ENCODE measurements at regions not wholly inside any gene's neighbourhood (a gene's known extent, or its start where the extent isn't known, plus 50 kb on each side); places are given as distances from the start of the nearest gene placed in this dataset.

- ATAC-seq (replicated peaks) (no peak), DNase-seq (no peak)
- Mint-ChIP-seq H3K4me1 (peaks cover 1 to 9% of the 10 kb centered on the region in 2 donors), H3K9me3 (no peaks in the 10 kb centered on the region), H3K4me3 (no peak overlapping the region), H3K36me3 (no peaks in the 10 kb centered on the region), H3K27ac (no peak overlapping the region), H3K27me3 (peaks cover 43 to 65% of the 10 kb centered on the region in 2 donors)
These were observed 181.4 kb downstream of the MAF start for GRCh38 chr16:79419148-79419547.

GRCh38 chr16:79417601-79418008, 182.9 kb downstream of the MAF start:
- DNase-seq (no peak), ATAC-seq (replicated peaks) (no peak)
- Mint-ChIP-seq H3K4me1 (peaks cover 1 to 9% of the 10 kb centered on the region in 2 donors), H3K9me3 (no peaks in the 10 kb centered on the region), H3K27me3 (peaks cover 45 to 65% of the 10 kb centered on the region in 2 donors), H3K27ac (no peak overlapping the region), H3K36me3 (no peaks in the 10 kb centered on the region), H3K4me3 (no peak overlapping the region)

DNA sequence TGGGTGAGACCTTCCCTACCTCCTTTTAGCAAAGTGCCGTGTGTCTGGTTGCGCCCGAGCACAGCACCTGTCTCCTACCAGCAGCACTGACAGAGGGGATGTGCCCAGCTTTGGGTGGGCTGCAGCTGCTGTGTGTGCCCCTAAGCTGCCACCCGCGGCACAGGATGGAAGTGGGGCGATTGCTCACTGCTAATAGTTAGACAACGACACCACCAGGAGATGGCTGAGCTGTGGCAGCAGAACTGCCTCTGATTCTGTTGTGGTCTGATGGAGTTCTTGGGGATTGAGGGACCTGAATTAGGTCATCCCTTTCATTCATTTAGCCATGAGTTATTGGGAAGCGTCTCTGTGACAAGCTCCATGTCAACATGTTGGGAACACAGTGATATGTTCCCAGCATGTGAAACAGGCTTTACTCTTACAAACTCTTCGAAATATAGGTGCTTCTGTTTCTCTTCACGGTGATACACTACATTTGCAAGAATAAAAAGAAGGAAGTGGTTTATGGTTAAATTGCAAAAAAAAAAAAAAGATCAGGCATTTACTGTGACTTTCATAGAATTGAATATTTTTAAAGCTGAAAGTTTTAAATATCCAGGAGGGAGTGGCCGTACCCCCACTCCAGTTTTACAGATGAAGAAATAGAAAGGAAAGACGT, 184.4 kb downstream of the MAF start:
- no peak for DNase-seq
- Mint-ChIP-seq H3K36me3 (no peaks in the 10 kb centered on the region), H3K4me3 (no peak overlapping the region), H3K27me3 (peaks cover 42 to 59% of the 10 kb centered on the region in 2 donors), H3K4me1 (peaks cover 1 to 9% of the 10 kb centered on the region in 2 donors), H3K9me3 (peaks cover 0 to under 1% of the 10 kb centered on the region in 2 donors), H3K27ac (no peak overlapping the region)
- no peak for ATAC-seq (replicated peaks)

GRCh38 chr16:79412783-79413225, 187.7 kb downstream of the MAF start:
- Mint-ChIP-seq H3K27ac (no peak overlapping the region), H3K36me3 (no peaks in the 10 kb centered on the region), H3K4me1 (peaks cover 1 to 9% of the 10 kb centered on the region in 2 donors), H3K4me3 (no peak overlapping the region), H3K9me3 (peaks cover 6 to 7% of the 10 kb centered on the region in 2 donors), H3K27me3 (peaks cover 28 to 38% of the 10 kb centered on the region in 2 donors)
- no peak for ATAC-seq (replicated peaks)
- DNase-seq = no peak

GRCh38 chr16:79411805-79412204, 188.7 kb downstream of the MAF start:
- H3K27me3 Mint-ChIP-seq = peaks cover 27 to 36% of the 10 kb centered on the region in 2 donors
- no peaks in the 10 kb centered on the region for H3K36me3 Mint-ChIP-seq
- H3K4me3 Mint-ChIP-seq = no peak overlapping the region
- ATAC-seq (replicated peaks) = no peak
- peaks cover 1 to 9% of the 10 kb centered on the region in 2 donors for H3K4me1 Mint-ChIP-seq
- DNase-seq = no peak
- H3K9me3 Mint-ChIP-seq = peaks cover 6 to 7% of the 10 kb centered on the region in 2 donors
- H3K27ac Mint-ChIP-seq = no peak overlapping the region

DNA sequence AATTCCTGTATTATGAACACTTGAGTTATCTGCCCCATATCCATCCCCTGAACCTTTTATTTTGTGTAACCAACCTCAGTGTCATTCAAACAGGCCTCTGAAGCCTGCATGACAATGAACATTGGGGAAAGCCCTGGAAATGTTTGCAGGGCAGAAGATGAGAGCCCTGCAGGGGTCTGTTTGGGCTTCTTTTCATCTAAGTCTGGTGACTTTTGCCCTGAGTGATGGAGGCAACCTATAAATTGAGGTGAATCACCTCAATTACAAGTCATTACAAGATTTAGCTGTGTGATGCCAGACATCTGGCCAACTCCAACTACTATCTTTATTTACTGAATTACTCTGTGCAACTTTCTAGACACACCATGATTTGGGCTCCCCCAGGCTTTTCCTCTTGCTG, 189.2 kb downstream of the MAF start:
- Mint-ChIP-seq H3K27me3 (peaks cover 23 to 32% of the 10 kb centered on the region in 2 donors), H3K9me3 (peaks cover 6 to 7% of the 10 kb centered on the region in 2 donors), H3K4me3 (no peak overlapping the region), H3K4me1 (peaks cover 0 to 5% of the 10 kb centered on the region in 2 donors), H3K36me3 (no peaks in the 10 kb centered on the region), H3K27ac (no peak overlapping the region)
- ATAC-seq (replicated peaks) (no peak), DNase-seq (no peak)

DNA sequence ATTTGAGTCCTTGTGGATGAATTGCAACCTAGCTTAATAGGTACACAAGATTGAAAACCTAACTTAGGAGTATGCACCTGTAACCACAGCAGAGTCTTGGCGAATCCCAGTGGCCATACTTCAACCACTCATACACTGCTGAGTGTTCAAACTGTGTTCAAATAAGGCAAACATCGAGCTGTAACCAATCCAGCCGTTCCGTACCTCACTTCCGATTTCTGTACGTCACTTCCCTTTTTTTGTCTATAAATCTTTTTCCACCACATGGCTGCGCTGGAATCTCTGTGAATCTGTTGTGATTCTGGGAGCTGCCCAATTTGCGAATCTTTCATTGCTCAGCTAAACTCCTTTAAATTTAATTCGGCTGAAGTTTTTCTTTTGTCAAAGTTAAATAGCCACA, 190.6 kb downstream of the MAF start:
- Mint-ChIP-seq H3K4me3 (no peak overlapping the region), H3K27me3 (peaks cover 18 to 21% of the 10 kb centered on the region in 2 donors), H3K36me3 (no peaks in the 10 kb centered on the region), H3K27ac (no peak overlapping the region), H3K9me3 (peaks cover 6 to 7% of the 10 kb centered on the region in 2 donors), H3K4me1 (no peaks in the 10 kb centered on the region)
- ATAC-seq (replicated peaks) = no peak
- no peak for DNase-seq

DNA sequence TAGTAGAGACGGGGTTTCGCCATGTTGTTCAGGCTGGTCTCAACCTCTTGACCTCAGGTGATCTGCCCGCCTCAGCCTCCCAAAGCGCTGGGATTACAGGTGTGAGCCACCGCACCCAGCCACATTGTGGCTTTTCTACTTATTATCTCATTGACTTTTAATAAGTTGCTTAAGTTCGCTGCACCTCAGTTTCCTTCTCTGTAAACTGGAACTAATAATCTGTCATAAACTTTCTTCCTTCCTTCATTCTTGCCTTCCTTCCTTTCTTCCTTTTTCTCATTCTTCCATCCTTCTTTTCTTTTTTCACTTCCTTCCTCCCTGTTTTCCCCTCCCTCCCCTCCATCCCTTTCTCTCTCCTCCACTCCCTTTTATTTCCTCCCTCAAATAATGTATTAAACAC, 192.2 kb downstream of the MAF start:
- peaks cover 6 to 7% of the 10 kb centered on the region in 2 donors for H3K9me3 Mint-ChIP-seq
- H3K27ac Mint-ChIP-seq = no peak overlapping the region
- H3K27me3 Mint-ChIP-seq = peaks cover 17 to 20% of the 10 kb centered on the region in 2 donors
- H3K4me3 Mint-ChIP-seq = no peak overlapping the region
- peaks cover 0 to 3% of the 10 kb centered on the region in 2 donors for H3K4me1 Mint-ChIP-seq
- no peak for ATAC-seq (replicated peaks)
- no peak for DNase-seq
- H3K36me3 Mint-ChIP-seq = no peaks in the 10 kb centered on the region

GRCh38 chr16:79407461-79408135, 192.9 kb downstream of the MAF start:
- ATAC-seq (replicated peaks) = no peak
- Mint-ChIP-seq H3K4me1 (peaks cover 0 to 3% of the 10 kb centered on the region in 2 donors), H3K9me3 (peaks cover 6 to 7% of the 10 kb centered on the region in 2 donors)

GRCh38 chr16:79407005-79407404, 193.5 kb downstream of the MAF start:
- Mint-ChIP-seq H3K27ac (no peak overlapping the region), H3K9me3 (peaks cover 6 to 7% of the 10 kb centered on the region in 2 donors), H3K4me1 (peaks cover 0 to 3% of the 10 kb centered on the region in 2 donors), H3K27me3 (peaks cover 17 to 21% of the 10 kb centered on the region in 2 donors), H3K4me3 (no peak overlapping the region), H3K36me3 (no peaks in the 10 kb centered on the region)
- DNase-seq (no peak), ATAC-seq (replicated peaks) (no peak)

More at GRCh38 chr16:79407461-79408135, 192.9 kb downstream of the MAF start:
- Mint-ChIP-seq H3K27ac (no peak overlapping the region), H3K36me3 (no peaks in the 10 kb centered on the region), H3K27me3 (peaks cover 17 to 21% of the 10 kb centered on the region in 2 donors), H3K4me3 (no peak overlapping the region)
- DNase-seq = no peak

- no peaks in the 10 kb centered on the region for H3K9me3 Mint-ChIP-seq
- H3K4me1 Mint-ChIP-seq = peaks cover 0 to 3% of the 10 kb centered on the region in 2 donors
- H3K36me3 Mint-ChIP-seq = no peaks in the 10 kb centered on the region
- DNase-seq (no peak), ATAC-seq (replicated peaks) (no peak)
- no peak overlapping the region for H3K27ac Mint-ChIP-seq
- H3K4me3 Mint-ChIP-seq = no peak overlapping the region
- peaks cover 14 to 17% of the 10 kb centered on the region in 2 donors for H3K27me3 Mint-ChIP-seq
These were observed 196.0 kb downstream of the MAF start for GRCh38 chr16:79404571-79404970.

GRCh38 chr16:79403534-79403933, 197.0 kb downstream of the MAF start:
- Mint-ChIP-seq H3K4me3 (no peak overlapping the region), H3K27ac (no peak overlapping the region), H3K9me3 (no peaks in the 10 kb centered on the region), H3K4me1 (peaks cover 0 to 3% of the 10 kb centered on the region in 2 donors), H3K27me3 (peaks cover 14 to 17% of the 10 kb centered on the region in 2 donors), H3K36me3 (no peaks in the 10 kb centered on the region)
- no peak for ATAC-seq (replicated peaks)
- no peak for DNase-seq

DNA sequence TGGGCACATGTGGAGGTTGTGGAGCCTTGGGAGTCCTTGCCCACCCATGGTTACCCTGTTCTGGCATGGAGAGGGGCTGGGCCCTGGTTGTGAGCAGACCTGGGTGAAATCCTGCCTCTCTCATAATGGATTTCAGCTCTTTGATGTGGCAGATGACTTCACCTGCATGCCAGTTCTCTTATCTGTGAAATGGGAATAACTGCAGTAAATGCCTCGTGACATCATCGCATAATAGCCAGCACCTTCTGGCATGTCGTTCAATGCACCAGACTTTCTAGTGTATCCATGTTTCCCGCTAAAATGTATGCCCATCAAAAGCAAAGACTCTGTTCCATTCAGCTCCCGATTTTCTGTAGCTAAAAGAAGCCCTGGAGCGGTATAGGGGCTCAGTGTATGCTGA, 197.6 kb downstream of the MAF start:
- Mint-ChIP-seq H3K4me3 (no peak overlapping the region), H3K9me3 (no peaks in the 10 kb centered on the region), H3K27me3 (peaks cover 14 to 17% of the 10 kb centered on the region in 2 donors), H3K27ac (no peak overlapping the region), H3K4me1 (peaks cover 0 to 3% of the 10 kb centered on the region in 2 donors), H3K36me3 (no peaks in the 10 kb centered on the region)
- DNase-seq (no peak), ATAC-seq (replicated peaks) (no peak)

GRCh38 chr16:79402356-79402755, 198.2 kb downstream of the MAF start:
- Mint-ChIP-seq H3K36me3 (no peaks in the 10 kb centered on the region), H3K27me3 (peaks cover 12 to 13% of the 10 kb centered on the region in 2 donors), H3K4me1 (peaks cover 0 to 3% of the 10 kb centered on the region in 2 donors), H3K4me3 (no peak overlapping the region), H3K27ac (no peak overlapping the region), H3K9me3 (no peaks in the 10 kb centered on the region)
- ATAC-seq (replicated peaks) (no peak), DNase-seq (no peak)

DNA sequence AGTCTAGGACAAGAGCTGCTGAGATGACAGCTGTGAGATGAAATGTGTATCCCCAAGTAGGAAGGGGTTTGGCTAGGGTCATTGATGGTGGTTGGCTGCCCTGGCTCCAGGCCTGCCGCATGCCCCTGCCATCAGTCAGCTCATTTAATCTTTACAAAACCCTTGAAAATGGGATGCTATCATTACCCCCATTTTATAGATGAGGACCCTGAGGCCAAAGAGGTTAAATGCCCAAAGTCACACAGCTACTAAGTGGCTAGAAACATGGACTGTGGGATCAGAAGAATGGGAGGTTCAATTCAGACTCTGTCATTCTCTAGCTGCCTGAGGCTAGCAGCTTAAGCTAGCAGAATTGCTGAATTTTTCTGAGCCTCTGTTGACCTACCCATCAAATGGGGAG, 198.8 kb downstream of the MAF start:
- H3K4me3 Mint-ChIP-seq = no peak overlapping the region
- ATAC-seq (replicated peaks) (no peak), DNase-seq (no peak)
- H3K9me3 Mint-ChIP-seq = no peaks in the 10 kb centered on the region
- no peak overlapping the region for H3K27ac Mint-ChIP-seq
- H3K36me3 Mint-ChIP-seq = no peaks in the 10 kb centered on the region
- H3K27me3 Mint-ChIP-seq = peaks cover 6 to 11% of the 10 kb centered on the region in 2 donors
- peaks cover 0 to 3% of the 10 kb centered on the region in 2 donors for H3K4me1 Mint-ChIP-seq

All from stimulated activated naive B cell treated with anti-CD40 and anti-IgM and Interleukin-4, amounts not matched to agents 10 μg/mL and 1 μg/mL and 100 μg/mL, for 72 hours (primary cell).